Uterus (tissue), 3 donors: ENCODE measurements at regions not wholly inside any gene's neighbourhood (a gene's known extent, or its start where the extent isn't known, plus 50 kb on each side); places are given as distances from the start of the nearest gene placed in this dataset.

ENCODE experiments used
- DNase-seq, 2 donors: peaks; one replicate each; pipeline ENCODE4 v3.0.0-alpha.2; 2019 to 2020
- H3K27ac ChIP-seq, 2 donors: fragments of 200-600 bp; sonication (generic); 1 replicate in 1 of 2; 2 replicates in 1 of 2; pipeline ENCODE4 v1.5.1; 2016 to 2018
- H3K27me3 ChIP-seq, 2 donors: fragments of 200-600 bp; sonication (generic); one replicate each; pipeline ENCODE4 v1.5.1; 2018 to 2019; ENCODE audit warnings: control low read depth in 1 of 2
- H3K36me3 ChIP-seq, 2 donors: fragments of 200-600 bp; sonication (generic); one replicate each; pipeline ENCODE4 v1.5.1; 2019; ENCODE audit warnings: control low read depth in 1 of 2
- H3K4me1 ChIP-seq, 2 donors: fragments of 200-600 bp; sonication (generic); one replicate each; pipeline ENCODE4 v1.5.1; 2018 to 2019; ENCODE audit warnings: control low read depth in 1 of 2
- H3K4me3 ChIP-seq, 2 donors: fragments of 200-600 bp; sonication (generic); 1 replicate in 1 of 2; 2 replicates in 1 of 2; pipeline ENCODE4 v1.5.1; 2018 to 2019; ENCODE audit warnings: mild to moderate bottlenecking in 1 of 2
- H3K9me3 ChIP-seq, 2 donors: fragments of 200-600 bp; sonication (generic); one replicate each; pipeline ENCODE4 v1.5.1; 2019; ENCODE audit warnings: control low read depth in 1 of 2
- CTCF ChIP-seq, 4 experiments: fragments of 200-600 bp in 2 of 4; fragments of 450-650 bp in 2 of 4; sonication (generic) in 2 of 4; IDR thresholded peaks; one replicate each; pipeline ENCODE4 v1.5.1; 2016 to 2019; ENCODE audit warnings: antibody characterized with exemption in 4 of 4, mild to moderate bottlenecking in 2 of 4, moderate library complexity in 1 of 4
- POLR2A ChIP-seq, 2 donors: fragments of 450-650 bp; IDR thresholded peaks; one replicate each; pipeline ENCODE4 v1.6.1; 2016; ENCODE audit warnings: antibody characterized with exemption in 2 of 2, mild to moderate bottlenecking in 1 of 2, moderate library complexity in 1 of 2
- intact Hi-C: fragments of 100-400 bp; cut with DNase I; formaldehyde crosslinking; loops from one replicate; pipeline ENCODE4 v1.15.1; 2023; ENCODE audit warnings: low total_unique reads
- donor health status: DM: yes; HTN: yes; CAD: no.

GRCh38 chr7:24408798-24409430 lies 124.9 kb downstream of the NPY start:
- H3K4me3 ChIP-seq, result no peak overlapping the region
- no peaks in the 10 kb centered on the region for H3K36me3 ChIP-seq
- intact Hi-C loops, result no loop called here
- H3K27ac ChIP-seq, result no peak overlapping the region
- no peaks in the 10 kb centered on the region for H3K4me1 ChIP-seq
- no peaks in the 10 kb centered on the region for H3K9me3 ChIP-seq
- H3K27me3 ChIP-seq, result no peaks in the 10 kb centered on the region
- DNase-seq, result no peak
- TF ChIP-seq POLR2A (IDR thresholded peaks at IDR 0.05), result no peak
- TF ChIP-seq CTCF (IDR thresholded peaks at IDR 0.05), result no peak

GRCh38 chr7:24409431-24410024 lies 125.5 kb downstream of the NPY start:
- Histone ChIP-seq H3K36me3 (no peaks in the 10 kb centered on the region), H3K27me3 (no peaks in the 10 kb centered on the region), H3K9me3 (no peaks in the 10 kb centered on the region), H3K4me3 (no peak overlapping the region), H3K4me1 (no peaks in the 10 kb centered on the region), H3K27ac (no peak overlapping the region)
- intact Hi-C loops, result no loop called here
- TF ChIP-seq CTCF (IDR thresholded peaks at IDR 0.05) (no peak), POLR2A (IDR thresholded peaks at IDR 0.05) (no peak)
- no peak for DNase-seq

GRCh38 chr7:24411226-24411625 lies 127.2 kb downstream of the NPY start:
- no peak for DNase-seq
- no peaks in the 10 kb centered on the region for H3K4me1 ChIP-seq
- intact Hi-C loops, result no loop called here
- H3K4me3 ChIP-seq, result no peak overlapping the region
- H3K9me3 ChIP-seq, result no peaks in the 10 kb centered on the region
- H3K27ac ChIP-seq, result no peak overlapping the region
- no peaks in the 10 kb centered on the region for H3K36me3 ChIP-seq
- H3K27me3 ChIP-seq, result no peaks in the 10 kb centered on the region
- TF ChIP-seq POLR2A (IDR thresholded peaks at IDR 0.05), result no peak
- TF ChIP-seq CTCF (IDR thresholded peaks at IDR 0.05), result no peak

GRCh38 chr7:24417526-24418120 lies 133.6 kb downstream of the NPY start:
- no peak for DNase-seq
- intact Hi-C loops, result no loop called here
- TF ChIP-seq CTCF (IDR thresholded peaks at IDR 0.05) (no peak), POLR2A (IDR thresholded peaks at IDR 0.05) (no peak)

GRCh38 chr7:24419077-24419476 lies 135.1 kb downstream of the NPY start:
- H3K4me1 ChIP-seq, result no peaks in the 10 kb centered on the region
- TF ChIP-seq POLR2A (IDR thresholded peaks at IDR 0.05) (no peak), CTCF (IDR thresholded peaks at IDR 0.05) (no peak)
- H3K4me3 ChIP-seq, result no peak overlapping the region
- no peaks in the 10 kb centered on the region for H3K9me3 ChIP-seq
- no peak overlapping the region for H3K27ac ChIP-seq
- DNase-seq, result no peak
- no peaks in the 10 kb centered on the region for H3K36me3 ChIP-seq
- intact Hi-C loops, result no loop called here
- no peaks in the 10 kb centered on the region for H3K27me3 ChIP-seq

More at GRCh38 chr7:24417526-24418120, 133.6 kb downstream of the NPY start:
- Histone ChIP-seq H3K4me1 (no peaks in the 10 kb centered on the region), H3K9me3 (no peaks in the 10 kb centered on the region), H3K27ac (no peak overlapping the region), H3K36me3 (no peaks in the 10 kb centered on the region), H3K27me3 (no peaks in the 10 kb centered on the region), H3K4me3 (no peak overlapping the region)
